Superior temporal gyrus (tissue), 1 donor: ENCODE measurements at regions not wholly inside any gene's neighbourhood (a gene's known extent, or its start where the extent isn't known, plus 50 kb on each side); places are given as distances from the start of the nearest gene placed in this dataset.

Experiments
- DNase-seq: peaks from one replicate; pipeline ENCODE4 v3.0.0-alpha.2; 2016; ENCODE audit errors: extremely low spot score

DNA sequence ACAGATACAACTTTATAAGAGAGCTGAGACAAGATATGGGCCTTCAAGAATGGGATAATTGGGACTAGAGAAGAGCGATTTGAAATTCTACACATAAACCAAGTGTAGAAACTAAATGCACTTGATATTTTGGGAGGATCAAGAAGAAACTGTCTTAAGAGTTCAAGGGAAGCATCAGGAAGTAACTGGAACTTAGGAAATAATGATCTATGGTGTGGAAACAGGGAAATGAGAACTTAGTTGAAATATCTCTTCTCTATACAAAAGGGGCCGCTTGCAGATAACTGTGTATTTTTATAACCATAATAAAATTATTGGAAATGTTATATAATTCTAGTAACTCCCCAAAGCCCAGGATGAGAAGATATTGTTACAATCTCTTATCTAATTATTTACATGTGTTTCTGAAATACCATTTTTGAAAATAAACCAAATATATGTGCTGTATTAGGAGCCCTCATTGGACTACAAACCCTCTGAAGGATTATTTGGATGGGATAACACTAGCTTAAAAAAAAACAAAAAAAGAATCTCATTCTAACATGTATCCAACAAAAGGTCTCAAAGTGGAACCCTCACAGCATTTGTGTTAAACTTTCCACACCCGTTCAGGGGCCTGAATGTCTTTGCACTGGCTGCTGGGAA, 84.7 kb upstream of the FLRT2 start:
- no peak for DNase-seq

DNA sequence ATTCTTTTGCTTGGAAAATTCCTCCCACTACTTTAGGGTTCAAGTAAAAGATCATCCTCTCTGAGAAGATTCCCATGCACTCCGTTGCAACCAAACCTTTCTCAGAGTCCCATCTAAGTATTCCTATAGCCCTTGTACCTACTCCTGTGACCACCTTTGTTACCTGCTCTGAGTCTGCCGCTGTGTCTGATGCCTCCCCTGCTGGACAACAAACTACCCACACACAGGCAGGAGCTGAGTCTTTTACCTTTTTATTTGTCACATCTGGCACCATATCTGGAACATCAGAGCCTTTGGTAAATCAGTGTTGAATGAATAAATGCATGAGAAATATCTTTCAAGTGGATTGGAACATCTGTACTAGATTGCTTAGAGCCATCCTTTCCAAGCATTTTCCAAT, 82.1 kb upstream of the FLRT2 start:
- DNase-seq, result no peak

DNA sequence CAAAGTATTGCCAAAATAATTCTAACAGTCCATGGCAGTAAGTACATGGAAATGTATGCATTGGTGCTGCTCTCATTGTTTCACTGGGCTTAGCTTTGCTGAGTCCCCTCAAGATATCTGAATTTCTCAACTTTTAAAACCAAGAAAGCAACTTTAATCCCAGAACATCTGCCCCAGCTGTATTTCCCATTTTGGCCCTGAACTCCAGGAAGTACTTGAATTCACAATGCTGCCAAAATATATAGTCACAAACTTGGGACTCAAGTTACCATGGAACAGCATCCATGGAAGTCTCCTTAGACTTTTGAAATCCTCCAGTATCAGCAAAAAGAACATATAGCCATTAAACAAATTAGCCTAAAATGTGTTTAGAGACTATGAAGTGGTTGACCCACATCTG, 78.5 kb upstream of the FLRT2 start:
- DNase-seq, result no peak

DNA sequence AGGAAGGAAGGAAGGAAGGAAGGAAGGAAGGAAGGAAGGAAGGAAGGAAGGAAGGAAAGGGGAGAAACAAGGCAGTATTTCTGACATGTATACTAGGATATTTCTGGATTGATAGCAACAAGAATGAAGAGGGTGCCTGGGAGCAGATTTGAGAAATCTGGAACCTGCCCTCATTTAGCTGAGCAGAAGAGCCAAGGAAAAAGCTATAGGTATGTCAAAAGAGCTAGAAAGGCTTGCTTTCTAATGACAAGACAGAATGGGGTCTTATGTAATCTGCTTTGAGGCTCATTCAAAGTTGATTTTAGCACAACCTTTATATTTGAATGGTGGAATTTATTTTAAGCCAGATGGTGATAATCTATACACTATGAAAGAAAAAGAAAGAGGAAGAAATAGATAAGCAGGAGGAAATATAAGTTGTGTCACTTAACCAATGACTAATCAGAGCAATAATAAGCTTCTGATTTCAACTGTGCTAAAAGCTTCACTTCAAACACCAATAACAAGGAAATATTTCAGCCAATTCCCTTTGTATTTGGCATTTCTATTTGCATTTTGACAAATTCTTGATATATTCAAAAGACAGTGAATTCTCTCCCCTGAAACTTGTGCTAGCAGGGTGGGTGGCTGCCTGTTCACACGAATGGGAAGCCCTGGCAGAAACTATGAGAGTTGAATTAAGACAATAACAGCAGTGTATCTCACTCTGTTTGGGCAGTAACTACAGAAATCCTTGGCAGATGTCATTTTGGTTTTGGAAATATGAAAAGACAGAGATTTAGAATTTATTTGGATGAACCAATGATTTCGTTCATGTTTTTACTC, 76.3 kb upstream of the FLRT2 start:
- no peak for DNase-seq

DNA sequence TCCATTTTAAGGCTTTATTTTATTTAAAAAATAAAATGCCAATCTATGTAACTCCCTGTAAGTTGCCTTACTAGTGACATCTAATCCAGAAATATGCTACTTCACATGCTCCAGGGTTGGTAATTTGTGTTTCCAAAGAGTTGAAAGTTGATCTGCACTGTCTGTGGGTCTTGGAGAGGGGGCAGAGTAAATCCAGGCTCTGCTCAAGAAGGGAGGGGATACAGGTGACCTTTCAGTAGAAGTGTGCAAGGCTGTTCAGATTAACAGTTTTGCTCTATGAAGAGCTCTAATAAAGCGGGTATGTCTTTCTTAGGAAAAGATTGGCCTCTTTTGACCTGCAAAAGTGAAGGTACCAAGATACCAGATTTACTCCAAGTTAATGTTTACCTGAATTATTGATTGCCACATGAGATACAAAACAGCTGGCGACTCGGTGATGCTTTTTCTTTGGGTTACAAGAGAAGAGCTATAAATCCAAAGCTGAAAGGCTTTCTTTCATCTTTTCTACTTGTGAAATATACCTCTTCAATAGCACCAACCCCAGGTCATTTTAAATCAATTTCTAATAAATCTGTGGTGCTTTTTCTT, 75.6 kb upstream of the FLRT2 start:
- DNase-seq, result no peak

DNA sequence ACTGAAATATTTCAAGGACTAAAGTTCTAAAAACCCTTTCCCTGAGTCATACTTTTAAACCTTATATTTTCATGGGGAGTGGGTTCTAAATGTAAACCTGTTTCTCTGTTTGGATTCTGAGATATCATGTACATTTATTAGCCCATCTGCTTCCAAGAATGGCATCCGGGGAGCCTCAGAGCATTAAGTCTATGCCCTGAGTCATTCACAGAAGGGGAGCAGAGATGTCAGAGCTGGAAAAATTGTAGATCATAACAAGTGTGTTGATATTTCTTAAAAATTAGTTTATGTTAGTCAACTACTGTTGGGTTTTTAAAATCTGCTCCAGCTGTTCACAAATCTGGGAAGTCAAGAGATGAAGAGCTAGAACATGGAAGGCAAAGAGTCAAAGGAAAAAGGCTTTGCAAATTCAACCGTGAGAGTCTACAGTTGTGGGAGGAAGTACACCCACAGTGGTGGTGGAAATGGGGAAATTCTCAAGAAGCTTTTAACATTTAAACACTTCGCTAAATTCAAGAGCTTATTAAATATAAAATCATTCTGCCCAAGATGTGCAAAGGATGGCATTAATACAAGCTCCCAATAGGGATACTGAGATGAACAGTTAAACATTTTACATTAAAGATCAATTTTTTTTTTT, 70.5 kb upstream of the FLRT2 start:
- DNase-seq, result no peak

DNA sequence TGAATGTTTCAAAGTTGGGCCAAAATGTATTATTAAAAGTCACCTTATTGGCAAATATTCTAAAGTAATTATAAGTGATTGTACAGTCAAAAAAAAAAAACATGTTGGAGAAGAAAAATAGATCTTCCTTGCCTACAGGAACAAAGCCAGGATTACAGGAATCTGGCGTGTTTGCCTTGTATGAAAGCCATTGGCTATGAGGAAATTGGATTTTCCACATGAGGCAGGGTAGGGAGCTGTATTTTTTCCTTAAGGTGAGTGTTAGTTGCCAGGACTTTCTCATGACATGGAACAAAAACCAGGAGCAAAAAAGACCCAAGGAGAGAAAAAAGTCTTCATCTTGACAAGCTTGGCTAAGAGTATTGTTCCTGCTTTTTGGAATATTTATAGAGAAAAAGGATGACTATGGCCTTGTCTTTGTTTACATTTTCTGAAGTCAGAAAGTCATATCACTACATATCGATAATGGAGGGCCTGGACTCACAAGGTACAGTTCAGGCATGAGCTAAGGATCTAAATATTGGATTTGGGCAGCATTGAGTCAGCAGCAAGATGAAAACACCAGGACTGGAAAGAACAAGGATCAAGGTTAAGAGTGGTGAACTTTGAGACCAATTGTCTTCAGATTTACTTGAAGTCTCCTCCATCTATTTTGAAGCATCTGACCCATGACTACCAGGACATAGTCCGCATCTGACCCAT, 68.4 kb upstream of the FLRT2 start:
- no peak for DNase-seq

DNA sequence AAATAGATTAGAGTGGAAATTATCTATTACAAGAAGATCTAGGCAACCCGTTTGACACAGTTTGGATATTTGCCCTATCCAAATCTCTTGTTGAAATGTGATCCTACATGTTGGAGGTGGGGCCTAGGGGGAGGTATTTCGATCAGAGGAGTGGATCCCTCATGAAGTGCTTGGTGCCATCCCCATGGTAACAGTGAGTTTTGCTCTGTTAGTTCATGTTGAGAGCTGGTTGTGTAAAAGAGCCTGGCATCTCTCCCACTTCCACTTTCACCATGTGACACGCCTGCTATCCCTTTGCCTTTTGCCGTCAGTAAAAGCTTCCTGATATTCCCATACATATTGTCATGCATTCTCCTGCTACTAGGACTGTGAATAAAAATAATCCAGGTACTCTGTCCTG, 66.4 kb upstream of the FLRT2 start:
- no peak for DNase-seq

DNA sequence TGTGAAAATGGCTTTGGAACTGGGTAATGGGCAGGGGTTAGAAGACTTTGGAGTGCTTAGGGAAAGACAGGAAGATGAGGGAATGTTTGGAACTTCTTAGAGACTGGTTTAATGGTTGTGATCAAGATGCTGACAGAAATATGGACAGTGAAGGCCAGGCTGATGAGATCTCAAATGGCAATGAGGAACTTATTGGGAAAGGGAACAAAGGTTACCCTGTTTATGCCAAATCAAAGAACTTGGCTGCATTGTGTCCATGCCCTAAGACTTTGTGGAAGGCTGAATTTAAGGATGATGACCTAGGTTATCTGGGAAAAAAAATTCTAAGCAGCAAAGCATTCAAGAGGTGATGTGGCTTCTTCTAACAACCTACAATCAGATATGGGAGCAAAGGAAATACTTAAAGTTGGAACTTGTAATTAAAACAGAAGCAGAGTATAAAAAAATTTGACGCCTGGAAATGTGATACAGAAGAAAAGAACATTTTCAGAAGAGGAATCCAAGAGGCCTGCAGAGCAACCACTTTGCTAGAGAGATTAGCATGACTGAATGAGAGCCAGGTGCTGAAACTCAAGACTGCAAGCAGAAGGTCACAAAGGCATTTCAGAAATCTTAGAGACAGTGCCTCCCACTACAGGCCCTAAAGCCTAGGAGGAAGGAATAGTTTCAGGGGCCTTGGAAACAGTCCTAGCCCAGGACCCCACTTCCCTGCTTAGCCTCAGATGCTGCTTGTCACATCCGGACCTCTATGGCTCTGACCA, 65.6 kb upstream of the FLRT2 start:
- DNase-seq, result no peak

DNA sequence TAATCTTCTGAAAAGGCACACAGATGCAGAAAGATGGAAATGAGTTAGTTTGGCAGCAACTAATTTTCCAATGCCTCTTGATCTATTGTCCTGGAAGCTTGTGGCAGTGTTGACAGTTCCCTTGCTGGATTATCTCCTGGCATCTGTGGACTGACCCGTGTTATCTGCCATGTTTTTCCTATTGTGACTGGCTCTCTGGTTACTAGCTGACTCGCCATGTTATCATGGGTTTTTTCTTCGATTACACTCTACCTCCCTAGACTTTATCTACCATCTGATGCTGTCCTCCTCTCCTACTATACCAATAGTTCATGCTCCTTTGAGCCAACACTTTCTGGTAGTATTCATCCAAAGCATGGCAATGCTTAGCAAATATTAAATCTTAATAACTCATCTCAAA, 63.3 kb upstream of the FLRT2 start:
- no peak for DNase-seq

DNA sequence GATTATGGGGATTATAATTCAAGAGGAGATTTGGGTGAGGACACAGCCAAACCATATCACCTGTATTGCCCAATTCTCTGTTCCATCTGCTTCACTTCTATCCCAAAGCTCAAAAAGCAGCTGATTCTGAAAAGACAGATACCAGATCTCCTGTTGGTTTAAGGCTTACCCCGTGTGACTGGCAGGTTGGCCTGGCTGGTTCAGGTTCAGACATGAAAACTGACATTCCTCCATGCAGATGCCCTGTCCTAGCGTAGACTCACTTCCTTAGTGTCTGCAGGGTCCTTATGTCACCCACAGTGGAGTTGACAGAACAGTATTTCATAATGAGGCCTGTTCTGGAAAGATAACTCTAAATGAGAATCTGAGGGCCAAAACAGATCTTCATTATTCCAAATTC, 61.1 kb upstream of the FLRT2 start:
- DNase-seq, result no peak

DNA sequence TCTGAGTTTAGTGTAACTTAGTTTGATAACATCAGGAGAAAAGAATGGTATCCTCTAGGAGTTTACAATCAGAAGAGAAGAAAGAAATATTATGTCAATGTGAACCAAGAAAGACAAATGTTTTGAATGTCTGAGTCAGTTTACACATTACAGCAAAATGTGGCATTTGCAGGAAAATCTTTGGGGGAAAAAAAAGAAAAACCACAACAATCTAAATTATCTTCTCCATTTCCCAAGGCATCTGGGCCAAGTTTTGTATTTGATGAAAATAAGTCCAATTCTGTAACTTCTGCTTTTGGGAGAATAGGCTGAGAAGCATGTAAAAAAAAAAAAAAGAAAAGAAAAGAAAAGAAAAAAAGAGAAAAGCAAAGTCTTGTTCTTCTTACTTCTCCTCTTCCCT, 58.8 kb upstream of the FLRT2 start:
- no peak for DNase-seq

DNA sequence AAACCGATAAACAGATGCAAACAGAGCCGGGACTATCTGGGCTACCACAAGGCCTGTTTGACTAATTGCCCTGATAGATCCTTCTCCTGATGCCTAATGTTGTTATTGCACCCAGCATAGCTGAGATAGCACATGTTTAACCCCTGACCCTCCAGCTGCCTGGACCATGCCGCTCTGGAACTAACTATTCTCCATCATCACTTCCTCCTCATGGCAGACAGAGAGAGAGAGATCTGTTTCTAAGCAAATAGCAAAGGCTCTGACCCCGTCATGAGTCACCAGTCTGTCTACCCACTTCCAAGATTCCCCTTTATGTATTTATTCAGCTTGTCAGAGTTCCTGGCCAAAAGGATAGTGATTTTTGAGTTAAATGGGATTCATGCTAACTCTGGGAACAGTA, 58.2 kb upstream of the FLRT2 start:
- no peak for DNase-seq

DNA sequence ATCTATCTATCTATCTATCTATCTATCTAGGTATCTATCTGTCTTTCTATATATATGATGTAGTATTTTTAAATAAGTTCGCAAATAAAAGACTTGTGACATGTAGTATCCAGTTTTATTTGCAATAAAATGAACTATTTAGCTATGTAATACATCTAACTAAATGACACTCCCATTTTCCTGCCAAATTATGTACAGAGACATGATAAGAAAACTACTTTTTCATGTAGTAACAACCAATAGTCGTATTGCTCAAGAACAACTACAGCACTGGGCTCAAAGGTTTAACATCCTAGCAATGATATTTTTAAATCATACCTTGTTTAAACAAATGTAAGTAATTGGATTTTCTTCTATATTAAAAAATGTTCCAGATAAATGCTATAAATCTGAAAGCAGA, 55.5 kb upstream of the FLRT2 start:
- no peak for DNase-seq

DNA sequence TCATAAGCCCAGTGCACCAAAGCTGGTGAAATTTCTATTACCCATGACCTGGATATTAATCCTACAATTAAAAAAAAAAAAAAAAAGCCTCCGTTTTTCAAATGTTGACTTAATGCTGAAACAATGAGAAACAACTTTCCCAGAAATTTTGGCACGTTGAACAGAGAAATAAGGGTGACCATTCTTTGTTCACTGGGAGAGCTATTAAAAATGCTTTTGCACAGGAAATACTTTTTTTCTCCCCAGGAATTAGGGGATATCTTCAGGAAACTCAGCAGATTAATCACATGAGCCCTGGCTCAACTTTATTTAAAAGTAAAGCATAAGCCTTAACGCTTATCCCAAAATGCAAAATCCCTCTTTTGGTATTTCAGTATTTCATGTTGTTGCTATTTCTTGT, 54.8 kb upstream of the FLRT2 start:
- no peak for DNase-seq

DNA sequence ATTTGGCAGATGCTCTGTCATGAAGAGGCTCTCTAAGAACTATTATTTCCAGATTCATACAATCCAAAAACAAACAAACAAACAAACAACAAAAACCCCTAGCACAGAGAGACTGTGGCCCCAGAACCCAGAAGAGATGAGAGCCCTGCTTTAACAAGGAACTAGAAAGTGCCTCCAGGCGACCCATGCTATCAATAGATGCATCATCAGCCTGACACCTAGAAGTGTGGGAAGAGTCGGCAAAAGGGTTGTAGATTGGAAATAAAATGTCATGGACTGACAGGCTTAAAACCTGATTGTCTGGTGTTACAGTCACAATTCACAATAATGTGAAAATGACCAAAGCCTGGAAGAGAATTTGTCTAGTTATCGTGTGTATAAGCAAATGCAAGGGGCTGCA, 50.6 kb upstream of the FLRT2 start:
- no peak for DNase-seq

DNA sequence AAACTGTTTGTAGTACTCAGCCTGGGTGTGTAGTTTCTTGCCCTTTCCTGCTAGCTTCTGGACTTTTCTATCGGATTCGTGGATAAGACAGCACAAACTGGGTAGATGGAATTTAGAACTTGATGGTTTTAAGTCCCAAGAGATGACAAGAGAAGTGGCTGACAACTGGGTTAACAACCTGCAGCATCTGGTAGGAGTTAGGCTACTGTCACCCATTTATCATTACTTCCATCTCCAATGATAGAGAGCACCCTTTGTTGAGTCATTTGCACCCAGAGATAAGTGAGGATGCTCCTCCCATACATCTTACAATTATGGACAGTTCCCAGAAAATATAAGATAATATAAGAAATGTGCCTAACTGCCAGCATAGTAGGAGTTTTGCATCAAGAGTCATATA, 50.2 kb upstream of the FLRT2 start:
- no peak for DNase-seq
